ENCODE measurements at regions not wholly inside any gene's neighbourhood (a gene's known extent, or its start where the extent isn't known, plus 50 kb on each side); places are given as distances from the start of the nearest gene placed in this dataset.

- no peak for DNase-seq (ENCODE audit: low read depth, low spot score)
- CTCF ChIA-PET, result no interaction called here
- no peak for TF ChIP-seq CTCF (IDR thresholded peaks at IDR 0.05; ENCODE audit: insufficient read depth, low read length, missing control alignments)
- POLR2A ChIA-PET, result no interaction called here
- H3K4me3 ChIP-seq (ENCODE audit: low read depth, low read length), result no peak overlapping the region
Observed at GRCh38 chr7:46174196-46174580, 253.1 kb upstream of the IGFBP3 start.

GRCh38 chr7:46173476-46174195 lies 252.6 kb upstream of the IGFBP3 start:
- CTCF ChIA-PET, result no interaction called here
- DNase-seq (ENCODE audit: low read depth, low spot score), result no peak
- POLR2A ChIA-PET, result no interaction called here
- no peak for TF ChIP-seq CTCF (IDR thresholded peaks at IDR 0.05; ENCODE audit: insufficient read depth, low read length, missing control alignments)
- no peak overlapping the region for H3K4me3 ChIP-seq (ENCODE audit: low read depth, low read length)

GRCh38 chr7:46170792-46171191 lies 249.7 kb upstream of the IGFBP3 start:
- POLR2A ChIA-PET, result no interaction called here
- TF ChIP-seq CTCF (IDR thresholded peaks at IDR 0.05; ENCODE audit: insufficient read depth, low read length, missing control alignments), result no peak
- CTCF ChIA-PET, result no interaction called here
- no peak overlapping the region for H3K4me3 ChIP-seq (ENCODE audit: low read depth, low read length)
- no peak for DNase-seq (ENCODE audit: low read depth, low spot score)

GRCh38 chr7:46170021-46170420 lies 248.9 kb upstream of the IGFBP3 start:
- DNase-seq (ENCODE audit: low read depth, low spot score), result no peak
- CTCF ChIA-PET, result interaction anchor here (2.7 kb wide), 1 partner anchor 14 kb away, joined by 6 read pairs; no protein-coding TSS in a partner anchor
- no peak for TF ChIP-seq CTCF (IDR thresholded peaks at IDR 0.05; ENCODE audit: insufficient read depth, low read length, missing control alignments)
- H3K4me3 ChIP-seq (ENCODE audit: low read depth, low read length), result no peak overlapping the region
- POLR2A ChIA-PET, result no interaction called here

- no peak for DNase-seq (ENCODE audit: low read depth, low spot score)
- POLR2A ChIA-PET, result no interaction called here
- no peak overlapping the region for H3K4me3 ChIP-seq (ENCODE audit: low read depth, low read length)
- no peak for TF ChIP-seq CTCF (IDR thresholded peaks at IDR 0.05; ENCODE audit: insufficient read depth, low read length, missing control alignments)
- CTCF ChIA-PET, result interaction anchor here (2.7 kb wide), 1 partner anchor 13 kb away, joined by 6 read pairs; no protein-coding TSS in a partner anchor
Observed at GRCh38 chr7:46169384-46169755, 248.3 kb upstream of the IGFBP3 start.

- POLR2A ChIA-PET, result no interaction called here
- no peak for TF ChIP-seq CTCF (IDR thresholded peaks at IDR 0.05; ENCODE audit: insufficient read depth, low read length, missing control alignments)
- DNase-seq (ENCODE audit: low read depth, low spot score), result no peak
- H3K4me3 ChIP-seq (ENCODE audit: low read depth, low read length), result no peak overlapping the region
- CTCF ChIA-PET, result interaction anchor here (1.2 to 2.7 kb wide), 2 partner anchors 12 to 245 kb away, joined by 6 read pairs; no protein-coding TSS in a partner anchor
Observed at GRCh38 chr7:46168671-46169383, 247.8 kb upstream of the IGFBP3 start.

All from AG04449 (cell line).